ENCODE measurements at regions not wholly inside any gene's neighbourhood (a gene's known extent, or its start where the extent isn't known, plus 50 kb on each side); places are given as distances from the start of the nearest gene placed in this dataset.

DNA sequence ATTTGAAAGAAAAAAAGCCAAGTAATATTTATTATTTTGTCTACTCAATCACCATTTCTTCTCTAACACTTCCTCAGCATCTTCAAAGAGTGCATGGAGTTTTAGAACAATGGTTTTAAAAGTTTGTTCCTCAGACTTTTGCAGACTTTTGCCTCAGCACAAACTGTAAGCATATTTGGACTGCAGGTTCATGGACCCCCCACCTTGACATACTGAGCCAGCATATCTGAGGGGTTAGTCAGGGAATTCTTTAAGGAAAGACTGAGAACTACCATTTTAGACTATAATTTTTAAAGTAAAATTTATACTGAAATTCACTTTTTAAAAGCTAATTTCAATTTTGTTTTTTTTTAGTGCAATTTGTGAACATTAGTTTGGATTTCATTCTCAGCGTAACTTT lies 1676.8 kb upstream of the PCDH20 start:
- no peaks in the 10 kb centered on the region for H3K36me3 ChIP-seq (replicated peaks; ENCODE audit: insufficient read depth, low read depth)
- WGBS (ENCODE audit: low lambda C conversion rate, missing lambda C conversion rate): 95% methylated on average over 1 of the region's 1 CpG
- H3K9me3 ChIP-seq (ENCODE audit: low read depth): no peaks in the 10 kb centered on the region
- no peaks in the 10 kb centered on the region for H3K27me3 ChIP-seq
- no peaks in the 10 kb centered on the region for H3K9me2 ChIP-seq (replicated peaks; ENCODE audit: insufficient read depth)
- no peaks in the 10 kb centered on the region for H4K20me1 ChIP-seq (ENCODE audit: insufficient read depth, poor library complexity, severe bottlenecking)
- H3K4me3 ChIP-seq: no peak overlapping the region
- H3K79me2 ChIP-seq: no peaks in the 10 kb centered on the region
- no peak for DNase-seq (ENCODE audit: low spot score)
- H3K4me2 ChIP-seq: no peak overlapping the region
- no peaks in the 10 kb centered on the region for H3K4me1 ChIP-seq (ENCODE audit: insufficient read depth)
- H2AFZ ChIP-seq: no peak overlapping the region
- H3K27ac ChIP-seq: no peak overlapping the region
- no peak for TF ChIP-seq CTCF (IDR thresholded peaks at IDR 0.05; ENCODE audit: poor library complexity)

GRCh38 chr13:63090524-63090923 lies 1674.9 kb upstream of the PCDH20 start:
- Histone ChIP-seq H3K9me2 (replicated peaks; ENCODE audit: insufficient read depth) (no peaks in the 10 kb centered on the region), H3K27ac (no peak overlapping the region), H4K20me1 (ENCODE audit: insufficient read depth, poor library complexity, severe bottlenecking) (no peaks in the 10 kb centered on the region), H3K4me1 (ENCODE audit: insufficient read depth) (no peaks in the 10 kb centered on the region), H3K27me3 (no peaks in the 10 kb centered on the region), H3K36me3 (replicated peaks; ENCODE audit: insufficient read depth, low read depth) (no peaks in the 10 kb centered on the region), H3K9me3 (ENCODE audit: low read depth) (no peaks in the 10 kb centered on the region), H3K79me2 (no peaks in the 10 kb centered on the region), H3K4me2 (no peak overlapping the region), H3K4me3 (no peak overlapping the region), H2AFZ (no peak overlapping the region)
- WGBS (ENCODE audit: low lambda C conversion rate, missing lambda C conversion rate): 66% methylated on average over 1 of the region's 1 CpG
- no peak for DNase-seq (ENCODE audit: low spot score)
- no peak for TF ChIP-seq EZH2phosphoT487 (IDR thresholded peaks at IDR 0.05; ENCODE audit: low read depth, severe bottlenecking, unreplicated experiment)
- no peak for TF ChIP-seq EZH2 (IDR thresholded peaks at IDR 0.05; ENCODE audit: borderline replicate concordance)
- TF ChIP-seq CTCF (IDR thresholded peaks at IDR 0.05; ENCODE audit: poor library complexity): no peak

- TF ChIP-seq EZH2phosphoT487 (IDR thresholded peaks at IDR 0.05; ENCODE audit: low read depth, severe bottlenecking, unreplicated experiment) (no peak), EZH2 (IDR thresholded peaks at IDR 0.05; ENCODE audit: borderline replicate concordance) (no peak), CTCF (IDR thresholded peaks at IDR 0.05; ENCODE audit: poor library complexity) (no peak)
- Histone ChIP-seq H4K20me1 (ENCODE audit: insufficient read depth, poor library complexity, severe bottlenecking) (no peaks in the 10 kb centered on the region), H3K4me1 (ENCODE audit: insufficient read depth) (no peaks in the 10 kb centered on the region), H3K9me2 (replicated peaks; ENCODE audit: insufficient read depth) (no peaks in the 10 kb centered on the region), H3K4me2 (no peak overlapping the region), H3K79me2 (no peaks in the 10 kb centered on the region), H3K4me3 (no peak overlapping the region), H3K27me3 (no peaks in the 10 kb centered on the region), H3K27ac (no peak overlapping the region), H3K36me3 (replicated peaks; ENCODE audit: insufficient read depth, low read depth) (no peaks in the 10 kb centered on the region), H2AFZ (no peak overlapping the region), H3K9me3 (ENCODE audit: low read depth) (no peaks in the 10 kb centered on the region)
- DNase-seq (ENCODE audit: low spot score): no peak
- 83% methylated on average over 1 of the region's 1 CpG for WGBS (ENCODE audit: low lambda C conversion rate, missing lambda C conversion rate)
Measured at GRCh38 chr13:63088226-63088625, 1672.6 kb upstream of the PCDH20 start.

DNA sequence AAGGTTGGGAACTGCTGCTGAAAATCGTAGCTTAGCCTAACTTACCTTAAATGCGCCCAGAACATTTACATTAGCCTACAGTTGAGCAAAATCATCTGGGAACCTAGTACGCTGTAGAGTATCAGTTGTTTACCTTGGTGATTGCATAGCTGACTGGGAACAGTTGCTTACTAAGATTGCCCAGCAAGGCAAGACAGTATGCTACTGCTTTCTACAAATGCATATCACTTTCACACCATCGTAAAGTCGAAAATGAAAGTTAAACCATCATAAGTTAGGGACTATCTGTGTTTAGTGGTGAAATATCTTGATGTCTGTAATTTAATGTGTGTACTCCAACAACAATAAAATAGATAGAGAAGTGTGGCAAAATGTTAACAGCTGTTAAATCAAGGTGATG lies 1670.6 kb upstream of the PCDH20 start:
- H4K20me1 ChIP-seq (ENCODE audit: insufficient read depth, poor library complexity, severe bottlenecking): no peaks in the 10 kb centered on the region
- no peak overlapping the region for H3K4me3 ChIP-seq
- no peaks in the 10 kb centered on the region for H3K27me3 ChIP-seq
- no peaks in the 10 kb centered on the region for H3K9me3 ChIP-seq (ENCODE audit: low read depth)
- no peak for DNase-seq (ENCODE audit: low spot score)
- no peaks in the 10 kb centered on the region for H3K36me3 ChIP-seq (replicated peaks; ENCODE audit: insufficient read depth, low read depth)
- H3K27ac ChIP-seq: no peak overlapping the region
- H2AFZ ChIP-seq: no peak overlapping the region
- no peak overlapping the region for H3K4me2 ChIP-seq
- TF ChIP-seq EZH2phosphoT487 (IDR thresholded peaks at IDR 0.05; ENCODE audit: low read depth, severe bottlenecking, unreplicated experiment) (no peak), CTCF (IDR thresholded peaks at IDR 0.05; ENCODE audit: poor library complexity) (no peak), EZH2 (IDR thresholded peaks at IDR 0.05; ENCODE audit: borderline replicate concordance) (no peak)
- H3K79me2 ChIP-seq: no peaks in the 10 kb centered on the region
- WGBS (ENCODE audit: low lambda C conversion rate, missing lambda C conversion rate): 77% methylated on average over 5 of the region's 5 CpGs
- no peaks in the 10 kb centered on the region for H3K4me1 ChIP-seq (ENCODE audit: insufficient read depth)
- H3K9me2 ChIP-seq (replicated peaks; ENCODE audit: insufficient read depth): no peaks in the 10 kb centered on the region

All from hepatocyte (in vitro differentiated cells).